HG03457 (cell line): ENCODE measurements at regions not wholly inside any gene's neighbourhood (a gene's known extent, or its start where the extent isn't known, plus 50 kb on each side); places are given as distances from the start of the nearest gene placed in this dataset.

Experiments used
- ATAC-seq: cut with Tn5 transposase; IDR thresholded peaks from one replicate; pipeline ENCODE4 v1.9.1; 2021; ENCODE audit warnings: moderate number of reproducible peaks; ENCODE audit not compliant: unreplicated experiment

DNA sequence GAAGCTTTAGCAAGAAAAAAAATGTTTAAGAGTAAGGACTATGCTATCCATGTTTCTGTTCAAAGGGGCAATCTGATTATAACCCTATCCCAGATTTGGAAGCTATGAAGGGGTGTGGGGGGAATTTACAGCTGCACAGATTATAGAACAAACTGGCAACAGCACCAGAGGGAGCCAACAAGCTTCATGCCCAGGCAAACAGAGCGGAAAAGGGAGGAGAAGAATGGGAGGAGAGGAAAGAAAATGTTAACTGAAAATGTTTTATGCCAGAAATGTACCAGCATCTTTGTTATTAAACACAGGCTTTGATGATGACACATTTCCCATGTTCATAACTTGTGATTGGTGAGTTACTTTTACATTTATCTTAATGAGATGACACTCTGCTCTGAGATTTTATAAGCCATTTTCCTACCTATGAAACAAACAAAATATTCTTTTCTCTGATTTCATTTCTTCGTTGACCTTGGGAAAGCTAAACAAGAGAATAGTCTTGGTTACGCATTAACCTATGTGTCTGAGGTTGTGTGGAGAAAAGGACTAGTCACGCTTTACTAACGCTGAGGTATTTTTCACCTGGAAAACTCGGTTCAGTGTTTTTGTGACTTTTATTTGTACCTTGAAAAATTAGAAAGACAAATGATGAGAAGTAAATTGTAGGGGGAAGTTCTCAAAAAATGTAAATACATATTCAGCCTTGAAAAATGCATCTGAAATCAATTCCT, 235.8 kb upstream of the MIR17HG start:
- ATAC-seq: no peak

DNA sequence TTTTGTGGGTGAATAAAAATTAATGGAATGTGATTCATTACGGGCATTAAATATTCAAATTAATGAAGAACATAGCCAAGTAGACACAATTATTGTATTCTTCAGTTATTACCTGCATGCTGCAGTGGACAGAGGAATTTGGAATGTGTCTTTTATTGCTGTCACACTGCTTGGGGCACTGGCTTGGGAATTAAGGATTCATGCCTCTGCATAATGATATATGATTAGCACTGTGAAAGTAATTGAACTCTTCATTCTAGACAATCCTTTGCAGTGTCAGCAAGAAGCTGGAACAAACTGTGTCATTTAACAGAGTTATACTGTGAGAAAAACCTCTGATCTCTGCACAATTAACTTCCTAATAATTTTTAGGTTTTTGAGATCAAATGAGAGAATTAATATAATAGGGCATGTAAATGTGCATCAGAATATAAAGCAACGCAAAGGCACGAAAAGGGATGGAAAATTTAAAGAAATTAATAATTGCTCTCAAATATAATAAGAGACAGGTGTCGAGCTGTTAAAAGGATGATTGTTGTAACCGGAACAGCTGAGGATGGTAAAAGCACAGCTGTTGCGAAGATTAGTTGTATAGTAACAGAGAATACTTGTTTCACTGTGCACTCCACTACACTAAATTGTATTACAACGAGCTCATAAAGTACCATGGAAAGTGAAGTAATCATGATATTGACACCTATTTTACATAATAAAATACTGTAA, 235.1 kb upstream of the MIR17HG start:
- ATAC-seq: no peak

DNA sequence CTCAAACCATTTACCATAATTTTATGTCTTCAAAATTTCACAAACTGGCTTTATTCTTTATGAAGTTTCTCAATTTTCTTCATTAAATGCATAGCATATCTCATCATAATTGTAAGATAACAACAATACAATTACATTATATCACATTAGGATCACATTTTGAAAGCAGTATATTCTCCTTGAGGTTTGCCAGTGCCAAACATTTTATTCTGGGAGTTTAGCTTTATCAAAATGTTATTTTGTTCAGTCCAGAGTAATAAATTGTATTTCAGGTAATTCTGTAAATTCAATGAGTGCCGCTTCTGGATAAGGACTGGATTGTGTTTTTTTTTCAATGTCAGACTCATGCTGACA, 234.6 kb upstream of the MIR17HG start:
- ATAC-seq: no peak

DNA sequence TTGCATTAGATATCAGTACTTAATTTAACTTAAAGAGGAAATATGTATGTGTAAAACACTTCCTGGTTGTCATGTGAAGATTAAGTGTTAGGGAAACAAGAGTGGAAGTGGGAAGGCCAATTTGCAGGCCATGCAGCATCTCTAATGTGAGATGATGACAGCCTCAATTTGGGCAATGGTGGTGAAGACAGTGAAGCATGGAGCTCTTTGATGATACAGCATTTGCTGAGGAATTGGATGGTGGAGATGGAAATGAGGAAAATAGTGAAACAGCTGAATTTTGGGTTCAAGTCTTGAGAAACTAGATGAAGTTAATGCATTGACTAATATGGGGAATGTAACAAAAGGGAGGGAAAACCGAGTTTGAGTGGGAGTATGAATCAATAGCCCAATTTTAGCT, 231.7 kb upstream of the MIR17HG start:
- no peak for ATAC-seq

DNA sequence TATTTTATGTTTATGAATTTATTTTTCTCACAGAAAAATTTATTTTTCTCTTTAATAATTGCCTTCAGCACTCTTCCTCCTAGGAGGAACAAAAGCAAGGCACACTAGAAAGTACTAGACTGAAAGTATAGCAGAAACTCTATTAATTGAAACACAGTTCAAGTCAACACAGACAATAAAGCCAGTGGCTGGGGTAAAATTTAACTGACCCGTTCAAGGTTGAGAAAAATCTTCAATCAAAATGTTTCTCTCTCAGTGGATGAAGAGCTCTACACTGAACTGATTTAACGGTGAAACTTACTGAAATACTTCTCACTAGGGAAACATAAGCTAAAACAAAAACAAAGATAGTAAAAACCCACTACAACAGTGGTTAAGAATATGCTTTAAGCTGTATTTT, 230.1 kb upstream of the MIR17HG start:
- no peak for ATAC-seq

DNA sequence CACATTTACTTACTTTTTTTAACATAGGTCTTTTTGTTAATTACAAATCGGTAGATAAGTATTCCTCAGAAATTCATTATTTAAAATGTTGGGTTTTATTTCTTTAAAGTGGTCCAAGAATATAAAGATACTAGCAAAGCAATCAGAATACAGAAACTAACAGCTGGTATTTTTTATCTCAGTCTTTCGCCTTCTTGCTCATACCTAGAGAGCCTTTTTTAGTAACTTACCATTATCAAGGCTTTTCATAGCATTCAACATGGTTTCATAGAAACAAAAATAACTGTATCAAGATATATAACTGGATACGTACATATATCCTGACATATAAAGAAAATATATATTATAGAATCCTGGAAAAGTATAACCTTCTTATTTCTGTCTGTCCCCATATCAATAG, 227.8 kb upstream of the MIR17HG start:
- no peak for ATAC-seq

DNA sequence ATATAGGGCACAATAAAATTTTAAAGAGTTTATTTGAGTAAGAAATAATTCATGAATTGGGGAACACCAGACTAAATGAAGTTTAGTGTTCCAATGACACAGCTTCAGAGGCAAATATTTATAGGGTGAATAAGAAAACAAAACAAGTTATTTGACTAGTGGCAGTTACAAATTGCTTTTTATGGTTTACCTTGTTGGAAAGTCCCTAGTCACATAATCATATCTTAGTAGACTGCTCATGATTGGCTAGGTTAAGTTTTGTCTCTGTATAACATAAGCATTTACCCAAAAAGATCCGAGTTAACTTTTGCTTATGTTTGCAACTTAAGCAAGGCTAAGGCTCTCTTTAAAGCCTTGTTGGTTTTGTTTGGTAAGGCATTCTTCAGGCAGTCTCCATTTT, 224.7 kb upstream of the MIR17HG start:
- no peak for ATAC-seq

DNA sequence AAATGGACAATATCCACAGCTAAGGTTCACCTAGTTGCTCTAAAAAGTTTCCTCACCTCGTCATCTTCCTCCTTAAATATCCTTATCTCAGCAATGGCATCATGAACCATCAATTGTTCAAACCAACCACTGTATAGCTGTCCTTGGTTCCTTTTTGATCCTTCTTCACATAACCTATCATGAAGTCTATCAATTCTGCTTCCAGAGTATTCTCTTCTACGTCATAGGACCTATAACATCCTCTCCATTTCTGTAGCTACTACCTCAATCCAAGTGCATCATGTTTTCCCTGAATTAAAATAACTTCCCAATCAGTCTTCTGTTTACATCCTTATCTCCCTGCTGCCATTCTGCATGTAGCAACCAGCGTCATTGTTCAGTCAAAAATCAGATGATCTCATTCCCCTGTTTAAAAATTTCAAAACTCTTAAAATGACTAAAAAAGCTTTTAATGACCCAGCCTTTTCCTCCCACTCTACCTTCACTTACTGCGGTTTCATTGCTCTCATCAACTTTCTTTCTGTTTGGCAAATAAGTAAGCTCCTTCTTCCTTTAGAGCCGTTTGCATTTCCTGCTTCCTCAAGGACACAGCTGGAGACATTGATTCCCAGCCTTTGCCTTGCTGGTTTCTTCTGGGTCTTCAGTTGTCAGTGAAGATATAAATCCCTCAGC, 223.9 kb upstream of the MIR17HG start:
- ATAC-seq: no peak

DNA sequence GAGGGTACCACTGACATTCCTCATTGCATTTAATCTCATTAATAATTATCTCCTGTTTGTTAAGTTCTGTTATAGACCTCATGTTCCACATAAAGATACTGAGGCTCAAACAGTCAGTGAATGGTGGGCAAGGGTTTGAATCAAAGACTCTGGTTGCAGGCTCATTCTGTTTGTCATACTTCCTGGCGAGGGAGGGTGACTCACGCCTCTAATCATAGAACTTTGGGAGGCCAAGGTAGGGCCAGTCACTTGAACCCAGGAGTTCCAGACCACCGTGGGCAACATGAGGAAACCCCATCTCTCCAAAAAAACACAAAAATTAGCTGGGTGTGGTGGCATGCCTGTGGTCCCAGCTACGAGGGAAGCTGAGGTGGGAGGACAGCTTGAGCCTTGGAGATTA, 220.7 kb upstream of the MIR17HG start:
- no peak for ATAC-seq

DNA sequence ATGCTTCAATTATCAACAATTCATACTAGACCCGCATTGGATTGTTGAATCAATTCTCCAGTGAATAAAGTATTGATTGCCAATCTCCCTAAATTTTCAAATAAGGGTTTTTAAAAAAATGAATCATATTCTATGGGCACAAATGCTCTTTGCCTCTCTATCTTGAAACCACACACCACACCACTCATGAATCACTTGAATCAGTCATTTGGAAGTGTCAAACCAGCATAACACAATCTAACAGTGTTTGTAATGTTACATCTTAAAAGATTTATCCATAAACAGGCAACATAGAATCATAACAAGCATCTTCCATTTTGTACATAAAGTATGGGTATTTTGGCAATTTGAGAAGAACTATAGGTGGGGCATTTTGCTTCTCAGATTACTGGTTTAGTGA, 219.5 kb upstream of the MIR17HG start:
- ATAC-seq: no peak

DNA sequence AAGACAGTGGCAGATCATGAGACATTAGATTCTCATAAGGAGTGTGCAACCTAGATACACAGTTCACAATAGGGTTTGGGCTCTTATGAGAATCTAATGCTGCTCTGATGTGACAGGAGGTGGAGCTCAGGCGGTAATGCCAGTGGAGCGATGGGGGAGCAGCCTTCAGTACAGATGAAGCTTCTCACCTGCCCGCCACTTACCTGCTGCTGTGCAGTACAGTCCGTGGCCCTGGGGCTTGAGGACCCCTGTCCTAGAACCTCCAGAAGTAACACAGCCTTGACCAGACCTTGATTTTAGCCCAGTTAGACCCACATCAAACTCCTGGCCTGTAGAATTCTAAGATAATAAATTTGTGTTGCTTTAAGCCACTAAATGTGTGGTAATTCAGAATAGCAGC, 215.1 kb upstream of the MIR17HG start:
- no peak for ATAC-seq

DNA sequence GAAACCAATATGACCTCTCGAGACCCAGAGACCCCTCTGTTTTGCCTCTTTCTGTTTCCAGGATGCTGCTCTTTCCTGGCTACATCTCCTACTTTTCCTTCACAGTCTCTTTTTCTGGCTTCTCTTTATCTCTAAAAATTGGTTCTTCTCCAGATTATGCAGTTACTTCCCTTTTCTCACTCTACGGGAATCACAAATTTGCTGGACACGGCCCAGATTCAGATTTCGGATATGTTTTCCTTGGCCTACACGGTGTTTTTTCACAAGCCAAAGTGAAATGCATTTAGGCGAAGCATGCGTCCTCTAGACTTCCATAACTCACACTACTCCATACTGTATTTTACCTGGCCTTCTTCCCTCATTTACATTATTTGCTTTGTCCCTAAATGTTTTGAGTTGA, 214.7 kb upstream of the MIR17HG start:
- ATAC-seq: no peak

DNA sequence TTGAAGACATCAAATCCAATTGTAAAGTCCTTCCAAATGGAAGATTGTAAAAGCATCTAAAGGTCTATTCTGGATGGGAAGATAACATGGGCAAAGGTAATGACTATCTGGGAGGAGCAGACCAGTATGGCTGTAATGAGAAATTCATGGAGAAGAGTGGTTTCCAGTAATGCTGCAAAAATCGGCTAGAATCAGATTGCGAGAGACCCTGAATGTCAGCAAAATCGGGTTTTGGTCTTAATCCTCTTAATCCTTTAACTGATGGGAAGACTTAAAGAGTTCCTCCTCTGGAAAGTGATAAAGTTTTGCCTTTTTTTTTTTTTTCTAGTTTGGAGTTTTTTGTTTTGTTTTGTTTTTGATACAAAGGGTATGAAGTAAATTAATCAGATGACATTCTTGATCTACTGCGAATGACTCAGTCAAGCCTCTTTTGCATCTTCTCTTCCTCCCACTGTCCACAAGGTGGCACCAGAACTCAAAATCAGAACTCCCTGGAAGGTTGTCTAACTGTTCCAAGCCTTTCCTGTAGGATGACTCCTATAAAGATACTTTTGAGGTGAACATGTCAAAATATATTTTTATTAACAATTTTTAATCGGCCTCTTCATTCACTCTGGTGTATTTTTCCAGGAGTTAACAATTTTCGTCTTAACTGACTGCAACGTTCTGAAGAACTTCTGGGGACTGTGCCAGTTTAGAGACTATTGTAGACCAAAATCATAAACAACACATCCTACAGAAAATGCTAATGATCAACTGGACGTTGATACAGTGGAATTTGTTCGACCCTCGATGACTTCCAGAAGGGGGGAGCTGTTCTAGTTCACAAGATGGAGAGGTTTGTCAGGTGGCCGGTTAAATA, 213.3 kb upstream of the MIR17HG start:
- peak; percentile 71 for ATAC-seq

DNA sequence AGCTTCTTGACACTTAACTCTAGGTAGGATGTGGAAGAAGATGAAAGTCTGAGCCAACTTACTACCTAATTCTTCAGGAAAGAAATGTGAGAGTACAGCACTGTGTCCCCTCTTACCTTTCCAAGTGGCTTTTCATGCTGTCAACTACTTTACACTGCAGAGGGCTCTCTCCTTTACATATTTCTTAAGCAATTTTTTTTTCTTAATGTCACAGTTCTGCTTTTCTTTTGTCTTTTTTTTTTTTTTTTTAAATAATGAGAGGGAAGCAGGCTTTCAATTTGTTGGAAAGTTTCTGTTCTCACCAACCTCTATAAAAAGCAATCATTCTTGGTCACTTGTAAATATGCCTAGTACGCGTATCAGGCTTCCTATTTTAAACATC, 212.7 kb upstream of the MIR17HG start:
- peak; percentile 6 for ATAC-seq

DNA sequence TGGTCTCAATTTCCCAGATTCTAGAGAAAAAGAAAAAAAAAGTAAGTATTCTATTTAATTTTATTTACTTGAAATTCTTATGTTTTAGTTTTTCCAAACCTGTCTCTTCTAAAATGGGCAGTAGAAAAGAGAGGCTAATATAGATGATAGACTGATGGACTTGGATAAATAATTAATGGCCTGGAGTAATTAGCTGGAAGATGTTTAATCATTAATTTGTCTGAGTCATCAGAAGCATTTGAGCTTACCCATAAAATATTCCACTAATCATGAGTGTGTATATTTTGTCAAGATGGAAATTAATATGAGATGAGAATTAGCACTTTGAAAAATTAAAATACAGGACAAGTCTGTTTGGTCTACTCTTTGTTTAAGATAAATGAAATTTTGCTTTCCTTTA, 212.1 kb upstream of the MIR17HG start:
- ATAC-seq: no peak

DNA sequence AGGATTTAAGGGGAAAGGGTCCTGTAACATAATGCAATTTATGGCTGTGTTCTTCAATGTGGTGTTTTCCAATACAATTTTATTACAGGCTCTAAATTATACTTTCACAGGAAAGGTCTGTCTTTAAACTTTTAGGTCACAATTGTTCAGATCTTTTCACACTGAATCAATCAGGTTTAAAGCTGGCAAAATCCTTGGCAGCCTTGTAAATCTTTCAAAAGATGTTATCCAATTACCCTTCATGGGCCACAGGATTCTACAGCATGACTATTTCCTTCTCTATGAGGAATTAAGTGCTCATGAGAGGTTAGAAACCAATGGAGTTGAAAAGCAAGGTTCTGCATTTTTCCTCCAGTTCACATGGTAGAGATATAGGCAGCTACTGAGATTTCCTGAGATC, 211.5 kb upstream of the MIR17HG start:
- no peak for ATAC-seq

DNA sequence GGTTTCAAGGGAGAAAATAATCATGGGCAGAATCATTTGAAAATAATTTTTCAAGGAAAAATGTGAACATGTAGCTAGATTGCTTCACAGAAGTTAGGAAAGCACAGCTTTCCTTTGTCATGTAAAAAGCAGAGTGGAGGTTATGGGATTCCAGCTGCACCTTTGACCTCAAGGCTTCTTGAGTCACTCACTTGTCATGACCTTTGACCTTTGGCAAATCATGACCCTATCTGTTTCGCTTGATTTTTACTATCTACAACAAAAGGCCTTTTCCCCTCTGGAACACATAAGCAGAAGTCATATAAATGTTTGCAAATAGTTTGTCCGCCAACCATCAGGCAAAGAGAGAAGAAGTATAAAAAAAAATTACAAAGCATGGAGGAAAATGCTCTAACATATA, 210.7 kb upstream of the MIR17HG start:
- no peak for ATAC-seq

DNA sequence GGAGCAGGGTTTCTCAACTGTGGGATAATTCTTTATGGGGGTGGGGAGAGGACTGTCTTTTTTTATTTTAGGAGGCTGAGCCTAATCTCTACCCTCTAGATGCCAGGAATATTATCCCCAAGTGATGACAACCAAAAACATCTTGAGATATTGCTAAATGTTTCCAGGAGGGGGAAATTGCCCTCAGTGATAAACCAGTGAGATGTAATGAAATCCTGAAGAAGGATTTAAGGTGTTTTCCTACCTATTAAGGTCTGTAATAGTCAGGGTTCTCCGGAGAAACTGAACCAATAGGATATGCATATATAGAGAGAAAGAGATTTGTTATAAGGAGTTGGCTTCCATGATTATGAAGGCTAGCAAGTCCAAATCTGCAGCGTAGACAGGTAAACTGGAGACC, 208.3 kb upstream of the MIR17HG start:
- ATAC-seq: no peak

DNA sequence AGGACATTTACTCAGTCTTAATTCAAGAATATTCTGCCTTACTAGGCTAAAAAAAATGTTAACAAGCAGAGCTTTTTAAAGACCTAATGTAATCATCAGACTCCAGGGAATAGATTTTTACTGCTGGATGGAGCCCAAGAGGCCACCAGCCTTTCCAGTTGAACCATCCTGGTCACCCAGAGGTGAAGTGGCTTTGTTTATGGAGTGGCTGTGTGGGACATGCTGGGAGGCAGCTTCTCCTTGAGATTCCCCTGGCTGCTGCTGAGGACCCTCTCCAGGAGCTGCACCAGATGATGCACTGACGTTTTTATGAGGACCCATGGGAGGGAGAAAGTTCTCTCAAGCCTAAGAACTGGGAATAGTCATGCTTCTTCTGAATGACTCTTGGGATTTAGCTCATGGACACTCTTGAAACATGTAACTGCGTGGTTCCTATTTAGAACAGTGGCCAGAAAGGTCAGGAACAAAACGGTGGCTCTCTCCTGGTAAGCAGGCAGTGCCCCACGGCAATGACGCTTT, 205.9 kb upstream of the MIR17HG start:
- no peak for ATAC-seq

DNA sequence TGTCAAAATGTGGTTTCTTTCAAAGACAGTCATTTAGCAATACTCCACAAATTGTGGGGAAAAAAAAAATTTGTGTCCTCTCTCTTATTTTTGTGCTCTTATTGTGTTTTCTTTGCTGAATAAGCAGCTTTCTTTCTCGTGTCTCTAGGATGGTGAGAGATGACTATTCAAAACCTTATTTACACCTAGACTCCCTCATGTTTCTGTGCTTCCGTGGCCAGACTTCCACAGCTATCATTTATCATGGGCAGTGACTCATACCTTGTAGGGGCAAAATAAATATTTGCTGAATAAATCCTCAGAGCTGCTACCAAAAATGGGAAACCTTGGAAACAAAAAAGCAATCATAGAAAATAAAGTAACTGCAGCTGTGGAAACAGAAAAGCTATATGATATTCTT, 204.9 kb upstream of the MIR17HG start:
- ATAC-seq: no peak

DNA sequence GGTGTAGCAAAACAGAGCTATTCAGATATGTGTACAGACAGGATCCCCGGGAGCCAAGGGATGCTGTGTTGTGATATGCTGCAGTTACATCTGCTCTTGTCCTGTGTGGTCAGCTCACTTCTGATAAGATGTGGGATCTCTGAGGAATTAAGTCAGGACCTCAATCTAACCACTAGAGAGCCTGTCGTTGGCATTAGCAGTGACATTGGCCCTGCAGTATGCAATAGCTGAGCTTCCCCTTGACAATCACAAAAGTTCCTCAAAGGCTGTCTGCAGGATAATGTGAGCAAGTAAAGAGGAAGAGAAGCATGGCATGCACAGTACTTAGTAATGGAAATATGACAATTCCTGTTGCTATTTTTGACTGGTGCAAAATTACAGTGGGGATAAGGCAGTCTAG, 203.4 kb upstream of the MIR17HG start:
- no peak for ATAC-seq
